NCI-H510A (cell line): ENCODE measurements at regions not wholly inside any gene's neighbourhood (a gene's known extent, or its start where the extent isn't known, plus 50 kb on each side); places are given as distances from the start of the nearest gene placed in this dataset.
A peak's percentile ranks its signal among the peaks of the same experiment; 100 is the strongest.

Experiments used
- DNase-seq: peaks from one replicate; lab custom pipeline; 2025; lab: John Stamatoyannopoulos, UW

- no peak for DNase-seq
These were observed 739.6 kb upstream of the TBX3 start for GRCh38 chr12:115423546-115423987.

- no peak for DNase-seq
These were observed 739.0 kb upstream of the TBX3 start for GRCh38 chr12:115422845-115423545.

- no peak for DNase-seq
These were observed 738.1 kb upstream of the TBX3 start for GRCh38 chr12:115421796-115422709.

GRCh38 chr12:115421350-115421749 lies 737.4 kb upstream of the TBX3 start:
- DNase-seq = no peak

GRCh38 chr12:115419145-115419646 lies 735.2 kb upstream of the TBX3 start:
- DNase-seq = no peak

GRCh38 chr12:115417610-115418009 lies 733.6 kb upstream of the TBX3 start:
- DNase-seq = no peak

GRCh38 chr12:115416869-115417268 lies 732.9 kb upstream of the TBX3 start:
- DNase-seq = no peak

- DNase-seq = no peak
These were observed 729.7 kb upstream of the TBX3 start for GRCh38 chr12:115413626-115414025.

- DNase-seq = no peak
These were observed 728.9 kb upstream of the TBX3 start for GRCh38 chr12:115412831-115413230.

- DNase-seq = no peak
These were observed 727.1 kb upstream of the TBX3 start for GRCh38 chr12:115411121-115411520.

- DNase-seq = no peak
These were observed 724.7 kb upstream of the TBX3 start for GRCh38 chr12:115408642-115409041.

GRCh38 chr12:115407723-115408122 lies 723.7 kb upstream of the TBX3 start:
- DNase-seq = no peak

GRCh38 chr12:115407036-115407435 lies 723.1 kb upstream of the TBX3 start:
- peak; percentile 74 for DNase-seq

GRCh38 chr12:115405471-115405860 lies 721.5 kb upstream of the TBX3 start:
- no peak for DNase-seq

- DNase-seq = no peak
These were observed 720.9 kb upstream of the TBX3 start for GRCh38 chr12:115404761-115405470.

GRCh38 chr12:115403689-115404088 lies 719.7 kb upstream of the TBX3 start:
- DNase-seq = no peak

- DNase-seq = no peak
These were observed 719.3 kb upstream of the TBX3 start for GRCh38 chr12:115403253-115403652.

GRCh38 chr12:115402443-115403180 lies 718.6 kb upstream of the TBX3 start:
- DNase-seq = no peak

GRCh38 chr12:115401761-115402160 lies 717.8 kb upstream of the TBX3 start:
- no peak for DNase-seq

GRCh38 chr12:115400011-115400410 lies 716.0 kb upstream of the TBX3 start:
- no peak for DNase-seq

- DNase-seq = peak; percentile 84
These were observed 714.4 kb upstream of the TBX3 start for GRCh38 chr12:115398311-115398781.
